NT2/D1 (cell line): ENCODE measurements at regions not wholly inside any gene's neighbourhood (a gene's known extent, or its start where the extent isn't known, plus 50 kb on each side); places are given as distances from the start of the nearest gene placed in this dataset.

Experiments
- SUZ12 ChIP-seq: IDR thresholded peaks from 2 replicates; pipeline ENCODE4 v1.6.1; 2011; ENCODE audit not compliant: insufficient read length, insufficient read depth; ENCODE audit errors: extremely low read depth
- ZNF274 ChIP-seq: IDR thresholded peaks from 2 replicates; pipeline ENCODE4 v1.6.1; 2011; ENCODE audit warnings: mild to moderate bottlenecking, low read depth, low read length

GRCh38 chr5:10122076-10122726, 127.5 kb downstream of the ATPSCKMT start:
- TF ChIP-seq ZNF274 (no peak), SUZ12 (no peak)
